ENCODE measurements at regions not wholly inside any gene's neighbourhood (a gene's known extent, or its start where the extent isn't known, plus 50 kb on each side); places are given as distances from the start of the nearest gene placed in this dataset.

DNA sequence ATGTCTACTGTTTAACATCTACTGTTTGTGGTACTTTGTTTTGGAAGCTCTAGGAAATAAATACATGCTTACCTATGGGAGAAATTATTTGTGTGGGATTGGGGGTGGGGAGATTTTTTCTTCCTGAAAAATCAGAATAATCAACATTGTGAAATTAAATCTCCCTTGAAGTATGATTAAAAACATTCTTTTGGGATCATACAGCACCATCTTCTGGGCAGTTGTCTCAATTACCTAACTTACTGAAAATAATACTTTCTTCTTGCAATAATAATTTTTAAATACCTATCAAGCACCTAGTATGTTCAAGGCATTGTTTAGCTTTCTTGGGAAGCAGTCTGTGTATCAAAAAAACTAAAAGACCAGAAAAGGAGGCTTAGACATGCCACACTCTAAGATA lies 576.5 kb upstream of the ARGLU1 start:
- no peak overlapping the region for H3K4me3 ChIP-seq (ENCODE audit: low read depth, low read length)

DNA sequence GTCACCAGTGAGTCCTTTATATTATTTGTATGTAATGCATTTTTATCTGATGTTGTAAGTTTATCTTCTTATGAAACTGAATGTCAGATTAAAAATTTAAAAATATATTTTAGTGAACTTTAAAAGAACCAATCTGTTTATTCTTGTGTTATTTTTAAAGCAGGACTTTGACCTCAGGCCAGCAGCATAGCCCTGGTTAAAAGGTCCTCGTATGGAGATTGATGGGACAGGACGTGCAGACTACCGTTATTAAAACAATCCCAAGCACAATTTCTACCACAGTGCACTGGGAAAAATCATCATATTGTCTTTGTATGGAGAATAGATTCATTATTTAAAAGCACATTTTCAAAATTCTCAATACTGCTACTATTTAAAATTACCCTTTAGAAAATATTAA lies 573.8 kb upstream of the ARGLU1 start:
- H3K4me3 ChIP-seq (ENCODE audit: low read depth, low read length), result no peak overlapping the region

GRCh38 chr13:107139006-107139405 lies 571.1 kb upstream of the ARGLU1 start:
- no peak overlapping the region for H3K4me3 ChIP-seq (ENCODE audit: low read depth, low read length)

GRCh38 chr13:107138486-107138885 lies 570.5 kb upstream of the ARGLU1 start:
- no peak overlapping the region for H3K4me3 ChIP-seq (ENCODE audit: low read depth, low read length)

- H3K4me3 ChIP-seq (ENCODE audit: low read depth, low read length), result no peak overlapping the region
Measured at GRCh38 chr13:107133950-107134349, 566.0 kb upstream of the ARGLU1 start.

- no peak overlapping the region for H3K4me3 ChIP-seq (ENCODE audit: low read depth, low read length)
Measured at GRCh38 chr13:107130566-107130965, 562.6 kb upstream of the ARGLU1 start.

- H3K4me3 ChIP-seq (ENCODE audit: low read depth, low read length), result no peak overlapping the region
Measured at GRCh38 chr13:107124730-107125129, 556.8 kb upstream of the ARGLU1 start.

GRCh38 chr13:107124129-107124718 lies 556.3 kb upstream of the ARGLU1 start:
- no peak overlapping the region for H3K4me3 ChIP-seq (ENCODE audit: low read depth, low read length)

DNA sequence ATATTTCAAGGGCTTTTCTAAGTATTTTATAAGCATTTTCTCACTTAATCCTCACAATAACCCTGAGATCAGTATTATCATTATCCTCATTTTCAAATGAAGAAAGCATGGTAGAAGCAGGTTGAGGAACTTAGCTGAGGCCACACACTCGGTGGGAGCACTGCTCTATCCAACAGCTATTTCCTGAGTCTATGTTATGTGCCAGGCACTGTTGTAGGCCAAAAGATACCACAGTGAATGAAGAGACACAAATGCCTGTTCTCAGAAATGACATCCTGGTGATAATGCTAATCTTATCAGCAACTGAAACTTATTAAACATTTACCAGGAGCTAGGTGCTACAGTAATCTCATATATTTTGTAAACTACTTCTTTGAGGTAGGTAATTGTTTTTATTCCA lies 553.9 kb upstream of the ARGLU1 start:
- H3K4me3 ChIP-seq (ENCODE audit: low read depth, low read length), result no peak overlapping the region

DNA sequence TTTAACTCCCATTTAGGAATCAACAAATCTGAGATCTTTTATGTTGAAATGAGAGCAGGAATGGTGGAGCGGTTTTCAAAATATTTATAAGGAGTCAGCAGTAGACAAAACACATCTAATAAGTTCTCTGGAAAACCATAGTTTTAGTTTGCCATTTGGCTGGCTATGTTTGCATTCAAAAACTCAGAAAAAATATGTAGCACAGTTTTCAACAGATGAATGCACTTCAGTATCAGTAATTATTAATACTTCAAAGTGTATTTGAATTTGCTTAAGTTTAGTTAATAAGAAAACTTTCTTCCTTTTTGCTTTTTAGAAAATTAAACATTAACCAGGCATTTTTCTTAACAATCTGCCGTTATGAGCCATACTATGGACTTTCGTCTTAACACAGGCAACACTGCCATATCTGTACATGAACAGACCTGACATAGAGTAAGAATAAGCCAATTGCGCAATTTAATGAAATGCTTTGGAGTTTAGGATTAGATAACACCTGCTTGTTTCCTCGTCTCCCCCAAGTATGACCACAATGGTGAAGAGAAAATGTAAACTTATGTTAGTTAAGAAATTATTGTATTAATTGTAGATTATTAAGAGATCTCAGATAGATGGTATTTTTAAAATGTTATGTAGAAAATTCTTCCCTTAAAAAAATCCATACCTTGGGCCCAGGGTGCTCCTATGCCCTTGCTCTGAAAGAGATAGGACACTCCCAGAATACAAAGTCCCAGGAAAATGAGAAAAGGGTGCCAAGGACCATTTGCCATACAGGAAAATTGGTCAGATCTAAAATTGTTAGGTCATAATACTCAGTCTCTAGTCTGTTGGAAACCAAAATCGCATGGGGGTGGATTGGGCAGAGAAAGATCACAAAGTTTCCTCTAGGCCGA lies 552.3 kb upstream of the ARGLU1 start:
- no peak overlapping the region for H3K4me3 ChIP-seq (ENCODE audit: low read depth, low read length)

GRCh38 chr13:107118506-107118905 lies 550.6 kb upstream of the ARGLU1 start:
- H3K4me3 ChIP-seq (ENCODE audit: low read depth, low read length), result no peak overlapping the region

- no peak overlapping the region for H3K4me3 ChIP-seq (ENCODE audit: low read depth, low read length)
Measured at GRCh38 chr13:107117327-107118012, 549.5 kb upstream of the ARGLU1 start.

DNA sequence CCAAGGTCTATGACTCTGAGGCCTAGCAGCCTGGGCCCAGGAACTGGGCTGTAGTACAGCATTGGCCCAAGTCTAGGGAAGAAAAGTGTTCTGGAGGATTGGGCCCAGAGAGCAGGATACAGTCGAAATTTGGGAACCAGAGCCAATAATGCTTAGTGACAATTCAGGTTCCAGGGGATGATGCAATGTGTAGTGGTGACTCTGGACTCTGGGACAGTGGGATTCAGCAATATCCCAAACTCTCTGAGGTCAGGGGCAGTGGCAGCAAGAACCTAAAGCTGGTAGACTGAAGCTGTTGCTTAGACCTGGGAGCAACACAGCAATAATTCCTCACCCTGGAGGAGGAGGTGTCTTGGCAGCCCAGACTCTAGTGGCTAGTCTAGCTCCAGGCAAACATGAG lies 545.5 kb upstream of the ARGLU1 start:
- H3K4me3 ChIP-seq (ENCODE audit: low read depth, low read length), result no peak overlapping the region

DNA sequence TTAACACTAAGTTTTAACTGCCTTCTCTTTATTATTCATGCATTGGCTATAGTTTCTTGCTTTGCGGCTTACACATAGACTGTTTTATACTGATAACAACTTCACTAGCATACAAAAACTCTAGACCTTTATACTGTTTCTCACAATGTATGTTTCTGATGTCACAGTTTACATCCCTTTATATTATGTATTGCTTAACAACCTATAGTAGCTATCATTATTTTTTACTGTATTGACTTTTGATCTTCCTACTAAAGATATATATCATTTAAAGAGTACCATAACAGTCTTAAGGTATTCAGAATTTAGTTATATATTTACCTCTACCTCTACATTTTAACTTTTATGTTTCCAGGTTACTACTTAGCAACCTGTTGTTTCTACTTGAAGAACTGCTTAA lies 543.3 kb upstream of the ARGLU1 start:
- no peak overlapping the region for H3K4me3 ChIP-seq (ENCODE audit: low read depth, low read length)

GRCh38 chr13:107104631-107105030 lies 536.7 kb upstream of the ARGLU1 start:
- no peak overlapping the region for H3K4me3 ChIP-seq (ENCODE audit: low read depth, low read length)

DNA sequence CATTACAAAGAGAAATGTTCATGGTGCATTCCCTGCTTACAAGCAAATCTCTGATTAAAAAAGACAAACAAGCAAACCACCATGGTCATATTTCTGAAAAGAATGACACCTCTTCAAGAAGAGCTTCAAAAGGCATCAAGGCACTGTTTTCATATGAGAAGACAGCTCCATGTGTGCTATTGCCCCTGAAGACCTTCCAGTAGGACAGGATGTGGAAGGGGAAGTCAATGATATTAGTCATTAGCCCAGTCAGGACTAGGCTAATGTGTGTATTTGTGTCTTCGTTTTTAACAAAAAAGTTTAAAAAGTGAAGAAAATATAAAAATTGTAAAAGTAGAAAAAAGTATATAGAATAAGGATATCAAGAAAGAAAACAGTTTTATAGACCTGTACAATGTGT lies 534.7 kb upstream of the ARGLU1 start:
- no peak overlapping the region for H3K4me3 ChIP-seq (ENCODE audit: low read depth, low read length)

DNA sequence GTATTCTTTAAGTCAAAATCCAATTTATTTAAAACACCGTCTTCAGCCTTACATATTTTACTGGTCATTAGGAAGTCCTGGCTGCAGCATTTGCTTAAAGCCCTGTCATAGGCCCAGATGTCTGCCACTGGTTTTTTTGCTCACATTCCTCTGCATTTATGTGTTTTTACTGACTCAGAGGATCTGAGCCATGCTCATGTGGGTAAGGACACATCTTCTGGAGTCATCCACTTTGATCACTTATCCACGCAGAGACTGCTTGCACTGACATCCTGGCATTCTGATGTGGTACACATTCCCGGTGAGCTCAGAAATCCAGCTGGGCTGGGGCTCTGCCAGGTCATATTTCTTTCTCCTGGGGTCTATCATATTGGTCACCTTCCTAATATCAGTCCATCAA lies 531.7 kb upstream of the ARGLU1 start:
- no peak overlapping the region for H3K4me3 ChIP-seq (ENCODE audit: low read depth, low read length)

GRCh38 chr13:107097916-107098315 lies 530.0 kb upstream of the ARGLU1 start:
- no peak overlapping the region for H3K4me3 ChIP-seq (ENCODE audit: low read depth, low read length)

DNA sequence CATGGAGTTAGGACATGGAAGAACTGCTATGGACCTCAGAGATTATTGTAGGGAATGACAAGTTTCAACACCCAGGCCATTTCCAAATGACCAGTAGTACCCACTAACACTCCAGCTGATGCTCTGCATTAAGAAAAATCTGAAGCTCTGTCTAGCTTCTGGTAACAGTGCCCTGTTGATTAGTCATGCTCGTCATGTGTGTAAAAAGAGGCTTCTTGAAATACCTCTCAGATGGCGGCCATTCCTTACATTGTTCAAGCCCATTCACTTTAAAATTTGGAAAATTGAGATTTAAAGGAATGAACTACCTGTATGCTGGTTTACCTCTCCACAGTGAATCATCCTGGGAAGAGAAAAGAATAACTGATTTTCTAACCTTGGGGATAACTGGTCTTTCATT lies 527.9 kb upstream of the ARGLU1 start:
- H3K4me3 ChIP-seq (ENCODE audit: low read depth, low read length), result no peak overlapping the region

- no peak overlapping the region for H3K4me3 ChIP-seq (ENCODE audit: low read depth, low read length)
Measured at GRCh38 chr13:107091861-107092260, 523.9 kb upstream of the ARGLU1 start.

- no peak overlapping the region for H3K4me3 ChIP-seq (ENCODE audit: low read depth, low read length)
Measured at GRCh38 chr13:107091428-107091827, 523.5 kb upstream of the ARGLU1 start.

DNA sequence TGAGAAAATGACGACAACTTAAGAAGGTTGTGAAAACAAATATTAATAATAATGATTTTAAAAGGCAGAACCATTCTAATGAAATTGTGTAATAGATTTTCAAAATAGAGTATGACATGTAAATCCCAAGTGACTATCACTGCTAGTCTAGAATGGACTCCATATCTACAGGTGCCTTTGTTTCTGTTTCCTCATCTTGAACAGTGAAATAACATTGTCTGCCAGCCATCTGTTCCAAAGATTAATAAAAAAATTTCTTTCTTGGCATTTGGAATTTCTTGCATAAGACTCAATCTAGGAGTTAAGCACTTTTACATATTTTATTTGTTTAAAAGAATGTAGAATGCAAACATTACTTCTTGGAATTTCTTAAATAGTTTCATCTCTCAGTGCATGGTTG lies 520.1 kb upstream of the ARGLU1 start:
- no peak overlapping the region for H3K4me3 ChIP-seq (ENCODE audit: low read depth, low read length)

Measured in iPS-11a (cell line).